CD4-positive, alpha-beta T cell treated with Interleukin-1 beta for 1 hour (primary cell): ENCODE measurements at regions not wholly inside any gene's neighbourhood (a gene's known extent, or its start where the extent isn't known, plus 50 kb on each side); places are given as distances from the start of the nearest gene placed in this dataset.
"Not testable (repeated sequence)": the region's sequence is repeated elsewhere in the genome, so short reads cannot be mapped to it uniquely, and the experiment has no call there.

ENCODE experiments used
- DNase-seq, 2 donors: peaks; one replicate each; pipeline ENCODE4 v3.0.0-alpha.2; 2020 to 2022

DNA sequence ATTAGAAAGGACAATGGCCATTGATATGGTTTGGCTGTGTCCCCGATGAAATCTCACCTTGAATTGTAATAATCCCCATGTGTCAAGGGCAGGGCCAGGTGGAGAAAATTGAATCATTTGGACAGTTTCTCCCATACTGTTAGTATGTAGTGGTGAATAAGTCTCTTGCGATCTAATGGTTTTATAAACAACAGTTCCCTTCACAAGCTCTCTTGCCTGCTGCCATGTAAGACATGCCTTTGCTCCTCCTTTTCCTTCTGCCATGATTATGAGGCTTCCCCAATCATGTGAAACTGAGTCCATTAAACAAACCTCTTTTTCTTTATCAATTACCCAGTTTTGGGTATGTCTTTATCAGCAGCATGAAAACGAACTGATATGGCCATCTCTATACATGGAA is 302.7 kb downstream of the SFMBT2 start:
- no peak for DNase-seq

DNA sequence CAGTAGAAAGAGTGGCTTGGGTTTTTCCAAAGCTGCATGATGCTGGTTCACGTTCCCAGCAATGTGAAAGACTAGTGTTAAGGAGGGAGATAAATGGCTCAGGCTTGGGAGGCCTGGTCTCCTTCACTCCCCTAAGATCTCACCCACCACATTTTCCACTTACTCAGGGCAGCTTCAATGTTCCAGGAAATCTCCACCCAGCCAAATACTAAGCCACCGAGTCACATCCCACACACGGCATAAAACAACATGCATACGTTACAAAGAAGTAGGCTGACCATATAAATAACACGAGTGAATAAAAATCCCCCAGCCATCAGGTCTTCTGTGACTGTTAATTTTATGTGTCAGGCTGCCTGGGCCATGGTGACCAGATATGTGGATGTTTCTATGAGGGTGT is 303.5 kb downstream of the SFMBT2 start:
- DNase-seq: no peak

DNA sequence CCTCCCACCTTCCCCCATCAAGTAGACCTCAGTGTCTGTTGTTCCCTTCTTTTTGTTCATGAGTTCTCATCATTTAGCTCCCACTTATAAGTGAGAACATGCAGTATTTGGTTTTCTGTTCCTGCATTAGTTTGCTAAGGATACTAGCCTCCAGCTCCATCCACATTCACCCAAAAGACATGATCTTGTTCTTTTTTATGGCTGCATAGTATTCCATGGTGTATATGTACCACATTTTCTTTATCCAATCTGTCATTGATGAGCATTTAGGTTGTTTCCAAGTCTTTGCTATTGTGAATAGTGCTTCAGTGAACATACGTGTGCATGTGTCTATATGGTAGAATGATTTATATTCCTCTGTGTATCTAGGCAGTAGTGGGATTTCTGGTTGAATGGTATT is 306.5 kb downstream of the SFMBT2 start:
- not testable (repeated sequence) for DNase-seq

DNA sequence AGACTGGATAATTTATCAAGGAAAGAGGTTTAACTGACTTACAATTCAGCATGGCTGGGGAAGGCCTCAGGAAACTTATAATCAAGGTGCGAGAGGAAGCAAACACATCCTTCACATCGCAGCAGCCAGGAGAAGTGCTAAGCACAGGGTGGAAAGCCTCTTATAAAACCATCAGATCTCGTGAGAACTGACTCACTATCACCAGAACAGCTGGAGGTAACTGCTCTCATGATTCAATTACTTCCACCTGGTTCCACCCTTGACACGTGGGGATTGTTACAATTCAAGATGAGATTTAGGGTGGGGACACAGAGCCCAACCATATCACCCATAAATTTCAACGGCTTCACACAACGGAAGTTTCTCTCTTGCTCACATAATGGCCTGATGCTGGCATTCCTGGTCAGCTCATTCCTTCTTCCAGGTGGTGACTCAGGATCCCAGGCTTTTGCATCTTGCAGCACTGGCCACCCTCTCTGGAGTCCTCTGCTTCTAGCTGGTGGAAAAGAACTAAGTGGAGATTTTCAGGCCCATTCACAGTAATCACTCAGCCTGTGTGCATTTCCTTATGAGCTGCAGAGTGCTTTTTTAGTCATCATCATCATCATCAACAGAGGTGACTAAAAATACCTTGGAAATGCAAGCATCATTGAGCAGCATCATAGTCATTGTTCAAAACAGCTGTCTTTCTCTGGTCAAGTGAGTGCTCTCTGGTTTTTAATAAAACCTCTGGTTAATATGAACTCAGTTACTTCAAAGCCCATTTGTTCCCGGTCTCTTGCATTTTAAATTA is 308.1 kb downstream of the SFMBT2 start:
- no peak for DNase-seq

DNA sequence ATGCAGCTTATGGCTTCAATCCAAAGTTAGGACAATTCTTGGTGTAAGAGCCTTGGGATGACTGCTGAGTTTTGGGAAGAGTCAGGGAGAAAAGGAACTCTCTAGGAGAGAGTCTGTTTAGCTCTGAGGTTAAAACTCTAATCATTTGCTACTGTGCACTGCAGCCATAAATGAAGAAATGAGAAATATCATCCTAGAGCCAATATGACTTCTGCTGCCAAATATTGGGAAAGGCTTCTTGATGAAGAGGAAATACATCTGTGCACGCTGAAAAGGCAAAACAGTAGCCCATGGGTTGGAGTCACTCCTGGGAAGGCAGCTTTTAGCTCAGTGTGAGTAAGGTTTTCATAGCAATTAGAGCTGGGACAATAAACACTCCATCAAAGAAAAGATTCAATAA is 308.8 kb downstream of the SFMBT2 start:
- no peak for DNase-seq

DNA sequence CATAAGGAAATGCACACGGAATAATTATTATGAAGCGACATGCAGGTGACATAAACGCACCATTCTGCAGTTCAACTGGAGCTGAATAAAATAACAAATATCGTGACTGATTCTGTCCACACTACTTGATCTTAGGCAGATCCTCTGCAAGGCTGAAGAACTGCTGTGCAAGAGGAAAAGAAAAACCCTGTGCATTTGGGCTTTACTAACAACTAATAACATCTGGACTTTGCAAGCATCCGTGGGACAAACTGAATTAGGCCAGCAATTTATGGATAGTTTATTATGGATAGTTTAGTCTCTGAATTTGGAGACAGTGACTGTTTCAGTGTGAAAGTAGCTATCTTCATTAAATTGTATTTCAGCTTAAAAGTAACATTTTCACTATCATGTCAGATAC is 309.4 kb downstream of the SFMBT2 start:
- no peak for DNase-seq

DNA sequence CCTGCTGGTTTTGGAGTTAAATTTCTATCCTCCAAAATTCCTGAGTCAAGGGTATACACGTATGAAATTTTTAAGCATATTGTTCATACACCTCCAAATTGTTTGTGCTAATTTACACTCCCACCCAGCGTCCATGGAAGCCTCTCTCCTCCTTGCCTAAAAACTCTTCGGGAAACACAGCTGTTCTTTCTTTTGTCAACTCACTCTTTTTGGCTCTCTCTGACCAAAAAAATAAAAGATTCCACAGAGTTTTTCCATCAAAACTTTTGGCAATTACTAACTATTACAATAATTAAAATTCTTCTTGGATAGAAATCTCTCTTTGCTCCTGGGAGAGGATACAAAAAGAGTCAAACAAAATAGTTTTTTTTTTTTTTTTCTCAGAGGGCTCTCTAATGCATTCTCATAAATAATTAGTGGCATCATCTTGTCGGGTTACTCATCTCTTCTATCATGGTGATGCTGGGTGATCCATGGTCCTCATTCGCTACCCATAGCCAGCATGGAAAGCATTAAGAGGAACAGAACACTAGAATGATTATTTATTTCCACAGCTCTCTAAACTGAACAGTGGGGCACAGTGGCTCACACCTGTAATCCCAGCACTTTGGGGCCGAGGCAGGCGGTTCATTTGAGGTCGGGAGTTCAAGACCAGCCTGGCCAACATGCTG is 310.7 kb downstream of the SFMBT2 start:
- no peak for DNase-seq

DNA sequence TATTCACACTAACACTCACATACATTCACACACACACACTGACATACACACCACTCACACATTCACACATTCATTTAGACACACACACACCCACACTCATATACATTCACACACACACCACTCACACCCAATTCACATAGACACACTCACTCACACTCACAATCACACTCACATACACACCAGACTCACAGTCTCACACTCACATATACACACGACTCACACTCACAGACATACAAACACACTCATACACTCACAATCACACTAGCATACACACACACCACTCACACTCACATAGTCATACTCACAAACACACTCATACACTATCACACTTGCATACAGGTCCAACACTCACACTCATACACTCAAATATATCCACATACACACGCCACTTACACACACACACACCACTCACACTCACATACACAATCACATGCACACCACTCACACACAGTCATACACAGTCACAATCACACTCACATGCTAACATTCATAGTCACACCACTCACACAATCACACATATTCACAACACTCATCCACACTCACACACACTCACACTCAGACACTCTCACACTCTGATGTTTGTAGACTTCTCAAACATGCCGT is 312.6 kb downstream of the SFMBT2 start:
- DNase-seq: no peak

DNA sequence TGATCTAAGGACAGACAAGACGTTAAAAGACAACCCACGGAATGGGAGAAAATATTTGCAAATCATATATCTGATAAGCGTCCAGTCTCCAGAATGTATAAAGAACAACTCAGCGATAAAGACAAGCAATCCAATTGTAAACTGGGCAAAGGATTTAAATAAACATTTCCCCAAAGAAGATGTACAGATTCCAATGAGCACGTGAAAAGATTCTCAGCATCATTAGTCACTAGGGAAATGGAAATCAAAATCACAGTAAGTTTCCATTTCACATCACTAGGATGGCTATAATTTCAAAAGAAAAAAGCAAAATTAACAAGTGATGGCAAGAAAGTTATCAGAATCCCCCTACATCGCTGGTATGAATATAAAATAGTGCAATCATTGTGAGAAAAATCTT is 316.1 kb downstream of the SFMBT2 start:
- no peak for DNase-seq

DNA sequence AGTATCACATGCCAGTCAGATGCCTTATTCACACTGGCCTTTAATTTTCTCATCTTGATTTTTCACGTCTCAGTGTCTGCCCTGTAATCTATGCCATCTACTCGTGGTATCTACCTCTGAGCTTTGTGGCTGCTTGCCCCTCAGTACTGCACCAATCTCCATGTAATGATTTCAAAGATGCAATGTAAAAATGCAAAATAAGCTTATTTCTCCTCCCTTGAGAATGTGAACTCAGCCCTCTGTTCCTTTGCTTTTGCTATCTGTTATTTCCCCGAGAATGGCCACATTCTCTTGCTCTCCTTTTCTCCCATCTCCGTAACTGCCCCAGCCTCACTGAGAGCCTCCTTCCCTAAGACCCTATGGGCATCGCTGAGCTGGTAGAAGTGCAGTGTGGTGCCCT is 317.5 kb downstream of the SFMBT2 start:
- DNase-seq: no peak

DNA sequence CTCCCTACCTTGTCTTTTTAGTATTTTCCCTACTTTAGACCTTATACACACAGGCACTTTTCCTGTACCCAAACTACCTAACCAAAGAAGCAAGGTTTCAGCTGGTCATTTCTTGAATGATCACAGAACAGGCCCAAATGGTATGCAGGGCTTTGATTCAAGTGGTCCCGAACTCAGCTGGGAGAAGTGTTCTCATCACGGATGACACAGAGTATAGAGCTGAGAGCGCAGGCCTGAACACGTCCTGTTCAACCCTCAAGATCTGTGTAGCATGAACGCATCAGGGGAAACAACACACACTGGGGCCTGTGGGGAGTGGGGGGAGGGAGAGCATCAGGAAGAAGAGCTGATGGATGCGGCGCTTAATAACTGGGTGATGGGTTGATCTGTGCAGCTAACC is 318.2 kb downstream of the SFMBT2 start:
- no peak for DNase-seq

DNA sequence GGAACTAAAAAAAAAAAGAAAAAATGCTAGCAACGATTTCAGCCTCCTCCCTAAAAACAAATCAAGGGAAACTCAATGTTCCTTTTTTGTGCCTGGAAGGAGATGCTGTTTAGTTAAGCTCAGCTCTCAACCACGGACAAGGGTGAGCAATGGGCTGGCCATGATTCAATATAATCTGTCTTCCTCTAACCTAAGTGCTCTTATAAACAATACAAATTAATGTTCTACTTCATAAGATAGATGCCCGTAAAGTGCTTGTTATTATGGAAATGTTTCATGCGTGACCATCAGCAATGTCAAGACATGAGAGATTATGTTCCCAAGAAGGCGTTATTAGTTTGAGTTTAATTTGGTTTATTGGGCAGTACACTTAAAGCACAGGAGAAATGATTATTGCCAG is 320.3 kb downstream of the SFMBT2 start:
- no peak for DNase-seq

DNA sequence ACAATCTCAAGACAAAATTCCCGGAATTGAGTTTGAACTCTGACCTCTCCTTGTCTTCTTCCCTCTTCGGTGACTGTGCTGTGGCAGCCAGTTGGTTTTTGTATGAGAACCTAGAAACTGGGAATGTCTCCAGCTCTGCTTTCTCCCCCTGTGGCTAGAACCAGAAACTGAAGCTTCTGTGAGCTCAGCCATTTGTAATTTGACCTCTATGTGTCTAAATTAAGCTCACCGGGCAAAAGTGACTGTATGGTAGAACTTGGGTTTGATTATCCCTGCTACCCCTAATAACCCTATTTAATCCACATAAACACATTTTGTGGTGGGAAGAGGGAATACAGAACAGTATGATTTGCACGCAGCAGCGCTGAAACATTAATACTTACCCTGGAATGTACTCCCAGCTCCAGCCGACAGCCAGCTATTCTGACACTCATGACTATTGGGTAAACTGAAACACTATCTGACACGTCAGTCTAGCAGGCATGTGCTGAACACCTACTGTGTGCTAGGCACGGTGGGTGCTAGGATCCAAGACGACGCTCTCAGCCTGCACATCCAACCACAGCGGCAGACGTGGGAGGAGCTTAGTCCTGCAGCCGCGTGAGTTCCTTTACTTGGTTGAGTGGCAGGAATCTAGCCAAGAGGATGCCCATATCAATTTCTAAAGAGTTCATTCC is 324.8 kb downstream of the SFMBT2 start:
- no peak for DNase-seq

DNA sequence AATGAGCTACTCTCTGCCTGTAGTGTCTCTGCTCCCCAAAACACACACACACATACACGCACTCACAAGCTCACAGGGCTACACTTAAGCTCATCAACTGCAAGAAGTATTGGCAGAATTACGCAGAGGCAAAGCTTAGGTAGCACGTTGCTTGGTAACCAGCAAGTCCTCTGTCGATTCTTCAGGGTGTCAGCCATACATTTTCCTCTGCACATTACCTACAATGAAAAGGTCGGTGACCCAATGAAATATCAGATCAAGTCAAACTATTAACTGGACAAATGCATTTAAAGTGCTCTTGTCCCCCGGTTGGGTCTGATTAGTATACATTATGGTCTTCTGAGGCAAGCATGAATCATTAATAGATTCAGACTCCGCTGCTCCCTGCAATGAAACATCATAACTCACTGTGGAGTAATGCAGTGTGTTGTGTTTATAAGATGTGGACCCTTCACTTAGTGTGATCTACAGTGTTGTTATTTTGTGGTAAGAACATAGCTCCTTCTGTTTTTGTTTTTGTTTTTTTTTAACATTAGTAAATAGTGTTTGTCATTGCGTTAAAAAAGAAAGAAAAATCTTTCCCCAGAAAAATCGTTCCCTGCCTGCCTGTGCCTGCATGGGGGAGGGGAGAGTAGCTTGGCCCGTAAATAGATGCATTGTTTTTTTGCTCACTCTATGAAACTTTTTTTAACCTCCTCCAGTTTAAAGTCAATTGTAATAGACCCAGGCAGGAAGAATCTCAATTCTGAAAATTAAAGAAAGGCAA is 325.5 kb downstream of the SFMBT2 start:
- DNase-seq: no peak

DNA sequence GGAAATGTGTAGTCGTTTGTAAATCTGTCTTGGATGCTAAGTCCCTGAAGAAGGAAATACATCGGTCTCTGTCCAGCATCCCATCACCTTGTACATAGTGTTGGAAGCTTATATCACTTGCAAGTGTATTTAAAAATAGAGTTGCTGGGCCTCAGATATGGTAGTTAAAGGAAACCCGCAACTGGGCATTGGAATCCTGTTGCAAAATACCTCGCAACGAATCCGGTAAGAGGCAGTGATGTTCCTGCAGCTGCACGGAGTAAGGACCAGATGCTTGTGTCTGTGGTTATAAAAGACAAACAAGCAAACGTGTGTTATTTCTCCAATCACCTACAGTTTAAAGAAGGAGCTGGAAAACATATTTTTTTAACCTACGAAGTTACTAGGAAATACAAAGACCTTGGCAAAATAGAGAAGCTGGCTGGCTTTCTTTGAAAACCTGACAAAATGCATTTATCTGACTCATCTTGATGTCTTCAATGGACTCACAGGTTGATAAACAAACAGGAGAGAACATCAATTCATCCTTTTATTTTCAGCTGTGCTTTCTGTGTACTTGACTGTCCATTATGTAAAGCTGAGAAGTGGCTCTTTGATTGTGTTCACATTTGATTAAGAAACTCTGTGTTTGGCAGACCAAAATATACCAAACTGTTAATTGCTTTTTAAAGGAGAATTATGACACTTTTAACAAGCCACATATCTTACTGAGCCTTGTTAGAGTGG is 326.4 kb downstream of the SFMBT2 start:
- no peak for DNase-seq

DNA sequence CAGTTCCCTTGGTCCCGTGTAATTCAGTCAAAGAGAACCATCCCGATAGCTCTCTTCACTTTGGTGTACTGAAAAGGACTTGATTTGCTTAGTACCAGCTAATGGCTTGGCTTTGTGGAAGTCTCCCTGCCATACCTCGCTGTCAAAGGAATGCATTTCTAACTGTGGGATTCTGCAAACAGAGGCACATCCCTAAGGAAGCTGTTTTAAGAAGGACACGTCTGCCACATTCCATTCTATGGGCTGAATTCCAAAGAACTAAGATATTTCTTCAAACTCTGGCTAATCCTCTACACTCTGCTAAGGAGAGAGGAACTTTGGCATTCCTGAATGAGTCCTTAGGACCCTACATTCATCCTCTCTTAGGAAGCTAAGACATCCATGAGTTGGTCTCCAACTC is 327.9 kb downstream of the SFMBT2 start:
- DNase-seq: no peak

DNA sequence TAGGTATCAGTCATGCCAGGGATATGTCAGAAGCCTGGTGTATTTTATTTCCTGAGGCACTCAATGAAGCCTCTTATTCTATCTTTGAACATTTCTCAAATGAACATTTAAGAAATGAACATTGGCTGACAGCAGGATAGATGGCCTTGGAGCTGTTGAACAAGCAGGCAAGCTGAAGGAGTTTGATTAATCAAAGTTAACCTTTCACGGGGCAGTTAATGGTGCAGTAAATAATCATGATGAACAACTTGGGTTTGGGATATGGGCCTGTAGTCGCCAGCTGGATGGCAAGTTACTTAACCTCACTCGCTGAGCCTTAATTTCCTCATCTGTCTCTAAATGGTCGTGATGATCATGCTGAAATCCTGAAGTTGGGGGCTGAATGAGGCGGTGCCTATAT is 333.0 kb downstream of the SFMBT2 start:
- no peak for DNase-seq

DNA sequence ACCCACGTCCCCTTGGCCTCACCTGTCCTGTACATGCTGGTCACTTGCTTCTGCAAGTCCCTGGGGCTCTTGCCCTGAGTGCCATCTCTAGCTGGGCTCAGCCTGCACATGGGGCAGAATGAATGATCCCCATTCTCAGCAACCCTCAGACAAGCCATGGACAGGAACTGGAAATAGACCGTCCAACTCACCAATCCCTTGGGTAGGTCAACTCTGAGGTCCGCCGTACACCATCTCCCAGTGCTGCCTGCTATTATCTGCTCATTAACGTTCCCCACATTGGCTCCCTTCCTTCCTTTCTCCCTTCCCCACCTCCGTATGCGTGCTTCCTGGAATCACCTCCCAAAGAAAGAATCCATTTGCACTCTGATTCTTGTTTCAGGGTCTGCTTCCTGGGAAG is 335.0 kb downstream of the SFMBT2 start:
- DNase-seq: no peak

DNA sequence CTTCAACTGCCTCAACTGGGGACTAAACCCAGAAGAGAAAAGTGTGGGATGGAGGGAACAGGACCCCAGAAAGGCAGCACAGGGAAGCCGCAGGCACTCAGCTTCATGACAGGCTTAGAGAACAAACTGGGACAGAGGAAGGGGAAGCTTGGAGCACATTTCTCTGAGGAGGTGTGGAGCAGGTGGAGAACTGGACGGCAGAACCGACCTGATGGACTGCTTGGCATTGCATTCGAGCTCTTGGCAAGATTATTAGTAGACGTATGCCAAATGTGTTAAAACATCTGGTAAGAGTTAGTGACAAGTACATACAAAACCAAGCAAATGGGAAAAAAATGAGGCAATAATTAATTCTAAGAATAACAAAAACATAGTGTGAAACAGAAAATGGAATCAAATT is 335.7 kb downstream of the SFMBT2 start:
- no peak for DNase-seq

DNA sequence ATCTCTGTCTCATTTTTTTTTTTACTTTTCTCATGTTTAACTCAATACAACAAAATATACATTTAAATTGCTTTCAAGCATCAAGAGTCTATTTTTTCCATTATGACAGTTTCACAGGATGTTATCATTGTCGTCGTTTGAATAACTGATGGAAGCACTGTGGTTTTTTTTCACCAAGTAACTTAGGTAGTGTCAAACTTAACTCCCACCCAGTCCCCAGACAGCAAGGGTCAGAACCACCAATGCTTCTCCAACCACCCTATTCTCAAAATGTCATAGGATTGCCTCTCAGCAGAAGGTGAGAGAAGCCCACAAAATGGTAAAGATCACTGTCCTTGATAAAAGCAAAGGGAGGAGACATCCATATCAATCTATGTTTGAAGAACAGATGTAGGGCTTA is 339.4 kb downstream of the SFMBT2 start:
- DNase-seq: no peak

DNA sequence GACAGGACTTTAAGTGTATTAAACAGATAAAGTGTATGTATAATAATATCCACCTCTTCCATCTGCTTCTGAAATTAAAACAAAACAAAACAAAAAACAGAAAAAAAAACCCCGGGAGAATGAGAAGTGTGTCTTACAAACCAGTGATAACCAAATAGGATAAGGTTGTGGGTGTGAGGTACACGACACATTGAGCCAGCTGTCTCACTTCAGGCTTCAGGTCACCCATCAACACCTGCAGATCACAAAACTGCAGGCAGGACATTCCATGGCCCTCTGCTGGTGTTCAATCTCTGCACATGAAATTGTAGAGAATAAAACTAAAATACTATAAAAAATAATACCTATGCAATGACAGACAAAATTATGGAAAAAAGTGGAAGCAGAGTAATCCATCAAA is 339.9 kb downstream of the SFMBT2 start:
- no peak for DNase-seq

DNA sequence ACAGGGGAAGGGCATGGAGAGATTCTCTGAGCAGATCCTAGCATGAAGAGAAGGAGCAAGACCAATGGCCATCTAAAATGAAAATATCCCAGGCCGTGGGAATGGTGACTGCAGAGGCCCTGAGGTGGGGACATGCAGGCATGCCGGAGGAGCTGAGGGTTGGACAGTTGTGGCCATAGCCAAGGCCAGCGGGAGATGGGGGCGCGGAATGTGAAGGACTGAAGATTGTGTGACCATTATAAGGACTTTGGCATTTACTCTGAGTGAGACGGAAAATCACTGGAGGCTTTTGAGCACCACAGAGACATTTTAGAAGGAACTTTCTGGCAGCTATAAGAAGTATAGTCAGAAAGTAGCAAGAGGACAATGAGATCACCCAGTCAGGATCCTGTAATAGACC is 341.1 kb downstream of the SFMBT2 start:
- DNase-seq: no peak
